HCT116 (cell line): ENCODE measurements at regions not wholly inside any gene's neighbourhood (a gene's known extent, or its start where the extent isn't known, plus 50 kb on each side); places are given as distances from the start of the nearest gene placed in this dataset.

Experiments used
- ATAC-seq: fragments of 200-7000 bp; cut with Tn5 transposase; 2 replicates; pipeline ENCODE4 v1.9.1; 2020; ENCODE audit warnings: mild to moderate bottlenecking, moderate library complexity
- BruUV-seq: library from RNA; stranded (reverse); fragments of 400-500 nt; replicated peaks from 2 replicates; lab custom pipeline; 2021; lab: Mats Ljungman, UMichigan
- CTCF ChIA-PET: fragments of 300-600 bp; sonication (Branson Sonifier 250); formaldehyde crosslinking; loops from one replicate; lab custom pipeline; 2021; ENCODE audit warnings: antibody characterized with exemption; lab: Charles Lee
- POLR2A ChIA-PET: fragments of 300-600, 350-600 bp; sonication (Branson Sonifier 250); formaldehyde crosslinking; loops from one replicate; lab custom pipeline; 2021; ENCODE audit warnings: antibody characterized with exemption; lab: Charles Lee
- RAD21 ChIA-PET, 2 experiments: fragments of 300-600 bp; sonication (Branson Sonifier 250); formaldehyde crosslinking; loops; one replicate each; lab custom pipeline; 2023; ENCODE audit warnings: low total read pairs in 2 of 2; ENCODE audit not compliant: uncharacterized antibody in 2 of 2, unreplicated experiment in 2 of 2, low non-redundant PET in 1 of 2; lab: Charles Lee
- DNase-seq: peaks from one replicate; pipeline ENCODE4 v3.0.0-alpha.2; 2010; ENCODE audit warnings: low read depth, low spot score
- H2AFZ ChIP-seq: fragments of 200-600 bp; shearing (Covaris generic), sonication (generic); 2 replicates; pipeline ENCODE4 v1.6.1; 2017; ENCODE audit warnings: low read depth, mixed run types, mixed read lengths, antibody characterized with exemption, low read length; ENCODE audit not compliant: poor library complexity, severe bottlenecking
- H3K27ac ChIP-seq: 2 replicates; pipeline ENCODE4 v1.5.1; 2012; ENCODE audit warnings: low read depth, low read length
- H3K27me3 ChIP-seq: fragments of 200-600 bp; sonication (generic); 2 replicates; pipeline ENCODE4 v1.6.1; 2016; ENCODE audit warnings: mixed run types, low read length, mixed read lengths; ENCODE audit not compliant: insufficient read depth
- H3K36me3 ChIP-seq, 2 experiments: fragments of 200-500 bp in 1 of 2; fragments of 200-600 bp in 1 of 2; sonication (Bioruptor generic) in 1 of 2; sonication (generic) in 1 of 2; 2 replicates each; pipeline versions ENCODE4 v1.5.1 to v1.6.1; 2014 to 2016; ENCODE audit warnings: low read length in 2 of 2, inconsistent platforms in 1 of 2, mixed read lengths in 1 of 2, mixed run types in 1 of 2; ENCODE audit not compliant: insufficient read depth in 2 of 2, control insufficient read depth in 1 of 2
- H3K4me1 ChIP-seq, 2 experiments: fragments of 200-600 bp in 1 of 2; sonication (generic) in 1 of 2; 2 replicates each; pipeline versions ENCODE4 v1.5.1 to v1.6.1; 2012 to 2017; ENCODE audit warnings: low read length in 2 of 2, inconsistent platforms in 1 of 2, mild to moderate bottlenecking in 1 of 2, mixed read lengths in 1 of 2, mixed run types in 1 of 2, moderate library complexity in 1 of 2; ENCODE audit not compliant: insufficient read depth in 2 of 2, control insufficient read depth in 1 of 2
- H3K4me2 ChIP-seq: fragments of 200-600 bp; sonication (generic); 2 replicates; pipeline ENCODE4 v1.6.1; 2017; ENCODE audit warnings: mixed run types, low read length, mixed read lengths
- H3K4me3 ChIP-seq, 2 experiments: fragments of 200-600 bp in 1 of 2; sonication (generic) in 1 of 2; replicated peaks in 1 of 2; 2 replicates each; pipeline ENCODE4 v1.5.1; 2011 to 2016; ENCODE audit warnings: low read length in 2 of 2, control low read depth in 1 of 2, low read depth in 1 of 2, mild to moderate bottlenecking in 1 of 2, mixed read lengths in 1 of 2, mixed run types in 1 of 2
- H3K79me2 ChIP-seq: fragments of 200-600 bp; sonication (generic); 2 replicates; pipeline ENCODE4 v1.6.1; 2017; ENCODE audit warnings: mild to moderate bottlenecking, mixed run types, low read length, moderate library complexity, mixed read lengths; ENCODE audit not compliant: insufficient read depth
- H3K9ac ChIP-seq: fragments of 200-600 bp; sonication (generic); 2 replicates; pipeline ENCODE4 v1.6.1; 2016; ENCODE audit warnings: low read length, mixed read lengths
- H3K9me2 ChIP-seq: fragments of 200-600 bp; sonication (generic), shearing (Covaris generic); 2 replicates; pipeline ENCODE4 v1.6.1; 2017; ENCODE audit warnings: mixed run types, mild to moderate bottlenecking, moderate library complexity; ENCODE audit not compliant: insufficient read depth
- H3K9me3 ChIP-seq, 2 experiments: fragments of 200-500 bp in 1 of 2; fragments of 200-600 bp in 1 of 2; sonication (Bioruptor generic) in 1 of 2; sonication (generic) in 1 of 2; 2 replicates each; pipeline ENCODE4 v1.6.1; 2014 to 2017; ENCODE audit warnings: low read length in 2 of 2, mixed read lengths in 2 of 2, inconsistent platforms in 1 of 2, low read depth in 1 of 2, mild to moderate bottlenecking in 1 of 2, mixed run types in 1 of 2, moderate library complexity in 1 of 2; ENCODE audit not compliant: control insufficient read depth in 1 of 2, insufficient read depth in 1 of 2
- H4K20me1 ChIP-seq: fragments of 200-600 bp; sonication (generic), shearing (Covaris generic); 2 replicates; pipeline ENCODE4 v1.6.1; 2017; ENCODE audit warnings: mixed run types, mild to moderate bottlenecking, moderate library complexity; ENCODE audit not compliant: insufficient read depth
- EGR1 ChIP-seq: IDR thresholded peaks from 2 replicates; pipeline ENCODE4 v1.6.1; 2012; ENCODE audit warnings: low read depth
- EZH2 ChIP-seq: fragments of 200-600 bp; sonication (generic); IDR thresholded peaks from 2 replicates; pipeline ENCODE4 v1.6.1; 2017; ENCODE audit warnings: antibody characterized with exemption, mixed run types
- EZH2phosphoT487 ChIP-seq: fragments of 200-600 bp; IDR thresholded peaks from 2 replicates; pipeline ENCODE4 v1.6.1; 2018; ENCODE audit warnings: antibody characterized with exemption, borderline replicate concordance
- FOSL1 ChIP-seq: IDR thresholded peaks from 2 replicates; pipeline ENCODE4 v1.6.1; 2012; ENCODE audit warnings: low read depth
- POLR2A ChIP-seq: IDR thresholded peaks from 2 replicates; pipeline ENCODE4 v1.7.0; 2011; ENCODE audit warnings: borderline replicate concordance; ENCODE audit not compliant: insufficient read depth, insufficient read length; ENCODE audit errors: extremely low read depth
- YY1 ChIP-seq: IDR thresholded peaks from 2 replicates; pipeline ENCODE4 v1.6.1; 2011; ENCODE audit warnings: low read length, low read depth, moderate library complexity, mild to moderate bottlenecking; ENCODE audit not compliant: insufficient replicate concordance; ENCODE audit errors: extremely low read depth
- intact Hi-C: fragments of 100-400 bp; cut with micrococcal nuclease; formaldehyde crosslinking; loops from 2 replicates; pipeline ENCODE4 v1.10.0; 2022
- TF ChIP-seq, protein P1 (sequence below), 3 experiments: fragments of 200-600 bp in 1 of 3; sonication (generic) in 1 of 3; IDR thresholded peaks in 2 of 3; conservative IDR thresholded peaks in 1 of 3; 2 replicates each; pipeline ENCODE4 v1.5.1; 2012 to 2017; ENCODE audit warnings: low read depth in 2 of 3, low read length in 2 of 3, antibody characterized with exemption in 1 of 3, borderline replicate concordance in 1 of 3, control low read depth in 1 of 3, mild to moderate bottlenecking in 1 of 3, mixed read lengths in 1 of 3, mixed run types in 1 of 3, moderate library complexity in 1 of 3; ENCODE audit not compliant: insufficient read depth in 1 of 3
- TF ChIP-seq, protein P2 (sequence below): IDR thresholded peaks from 2 replicates; pipeline ENCODE4 v1.6.1; 2011; ENCODE audit warnings: mild to moderate bottlenecking, low read length, moderate library complexity; ENCODE audit not compliant: insufficient replicate concordance; ENCODE audit errors: extremely low read depth

DNA sequence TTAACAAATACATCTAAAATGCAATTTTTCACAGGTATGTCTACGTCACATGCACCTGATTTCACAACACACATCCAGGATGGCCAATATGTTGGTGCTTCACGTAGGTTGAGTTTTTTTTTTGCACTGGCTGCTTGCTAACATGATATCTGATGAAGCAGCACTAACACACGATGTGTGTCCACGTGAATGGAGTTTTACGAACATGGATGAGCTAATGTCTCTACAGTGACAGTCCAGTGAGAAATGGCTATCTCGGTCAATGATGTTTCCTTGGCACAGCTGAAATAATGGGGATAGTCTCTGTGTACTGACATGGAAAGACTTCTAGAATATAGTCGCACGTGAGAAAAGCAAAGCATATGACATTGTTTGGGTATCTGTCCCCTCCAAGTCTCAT lies 563.9 kb upstream of the ADARB2 start:
- POLR2A ChIA-PET = no interaction called here
- H4K20me1 ChIP-seq = no peaks in the 10 kb centered on the region
- peaks cover 13 to 15% of the 10 kb centered on the region in 2 experiments; a peak in 2 of 4 replicates for H3K9me3 ChIP-seq
- H3K4me2 ChIP-seq = no peak overlapping the region
- no peaks in the 10 kb centered on the region for H3K27me3 ChIP-seq
- H2AFZ ChIP-seq = no peak overlapping the region
- no peaks in the 10 kb centered on the region for H3K79me2 ChIP-seq
- H3K9me2 ChIP-seq = no peaks in the 10 kb centered on the region
- RAD21 ChIA-PET = no interaction called here
- no peaks in the 10 kb centered on the region for H3K36me3 ChIP-seq
- no peak overlapping the region for H3K9ac ChIP-seq
- BruUV-seq = no TSS peak
- H3K27ac ChIP-seq = no peak overlapping the region
- TF ChIP-seq, protein P1, sequence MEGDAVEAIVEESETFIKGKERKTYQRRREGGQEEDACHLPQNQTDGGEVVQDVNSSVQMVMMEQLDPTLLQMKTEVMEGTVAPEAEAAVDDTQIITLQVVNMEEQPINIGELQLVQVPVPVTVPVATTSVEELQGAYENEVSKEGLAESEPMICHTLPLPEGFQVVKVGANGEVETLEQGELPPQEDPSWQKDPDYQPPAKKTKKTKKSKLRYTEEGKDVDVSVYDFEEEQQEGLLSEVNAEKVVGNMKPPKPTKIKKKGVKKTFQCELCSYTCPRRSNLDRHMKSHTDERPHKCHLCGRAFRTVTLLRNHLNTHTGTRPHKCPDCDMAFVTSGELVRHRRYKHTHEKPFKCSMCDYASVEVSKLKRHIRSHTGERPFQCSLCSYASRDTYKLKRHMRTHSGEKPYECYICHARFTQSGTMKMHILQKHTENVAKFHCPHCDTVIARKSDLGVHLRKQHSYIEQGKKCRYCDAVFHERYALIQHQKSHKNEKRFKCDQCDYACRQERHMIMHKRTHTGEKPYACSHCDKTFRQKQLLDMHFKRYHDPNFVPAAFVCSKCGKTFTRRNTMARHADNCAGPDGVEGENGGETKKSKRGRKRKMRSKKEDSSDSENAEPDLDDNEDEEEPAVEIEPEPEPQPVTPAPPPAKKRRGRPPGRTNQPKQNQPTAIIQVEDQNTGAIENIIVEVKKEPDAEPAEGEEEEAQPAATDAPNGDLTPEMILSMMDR (IDR thresholded peaks at IDR 0.05 in 2 of 3, conservative IDR thresholded peaks at IDR 0.05 in 1 of 3; ENCODE audit: borderline replicate concordance in 1 of 3, insufficient read depth in 1 of 3, low read depth in 2 of 3, low read length in 2 of 3) = no peak
- TF ChIP-seq, protein P2, sequence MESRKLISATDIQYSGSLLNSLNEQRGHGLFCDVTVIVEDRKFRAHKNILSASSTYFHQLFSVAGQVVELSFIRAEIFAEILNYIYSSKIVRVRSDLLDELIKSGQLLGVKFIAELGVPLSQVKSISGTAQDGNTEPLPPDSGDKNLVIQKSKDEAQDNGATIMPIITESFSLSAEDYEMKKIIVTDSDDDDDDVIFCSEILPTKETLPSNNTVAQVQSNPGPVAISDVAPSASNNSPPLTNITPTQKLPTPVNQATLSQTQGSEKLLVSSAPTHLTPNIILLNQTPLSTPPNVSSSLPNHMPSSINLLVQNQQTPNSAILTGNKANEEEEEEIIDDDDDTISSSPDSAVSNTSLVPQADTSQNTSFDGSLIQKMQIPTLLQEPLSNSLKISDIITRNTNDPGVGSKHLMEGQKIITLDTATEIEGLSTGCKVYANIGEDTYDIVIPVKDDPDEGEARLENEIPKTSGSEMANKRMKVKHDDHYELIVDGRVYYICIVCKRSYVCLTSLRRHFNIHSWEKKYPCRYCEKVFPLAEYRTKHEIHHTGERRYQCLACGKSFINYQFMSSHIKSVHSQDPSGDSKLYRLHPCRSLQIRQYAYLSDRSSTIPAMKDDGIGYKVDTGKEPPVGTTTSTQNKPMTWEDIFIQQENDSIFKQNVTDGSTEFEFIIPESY = no peak
- no peak for TF ChIP-seq EZH2
- TF ChIP-seq FOSL1 = no peak
- no peak for TF ChIP-seq EZH2phosphoT487
- TF ChIP-seq POLR2A = no peak
- TF ChIP-seq EGR1 = no peak
- TF ChIP-seq YY1 = no peak
- no peak overlapping the region for H3K4me3 ChIP-seq
- H3K4me1 ChIP-seq = no peaks in the 10 kb centered on the region
- intact Hi-C loops = no loop called here
- DNase-seq (no peak), ATAC-seq (no peak)
- CTCF ChIA-PET = no interaction called here
